ENCODE measurements at regions not wholly inside any gene's neighbourhood (a gene's known extent, or its start where the extent isn't known, plus 50 kb on each side); places are given as distances from the start of the nearest gene placed in this dataset.

DNA sequence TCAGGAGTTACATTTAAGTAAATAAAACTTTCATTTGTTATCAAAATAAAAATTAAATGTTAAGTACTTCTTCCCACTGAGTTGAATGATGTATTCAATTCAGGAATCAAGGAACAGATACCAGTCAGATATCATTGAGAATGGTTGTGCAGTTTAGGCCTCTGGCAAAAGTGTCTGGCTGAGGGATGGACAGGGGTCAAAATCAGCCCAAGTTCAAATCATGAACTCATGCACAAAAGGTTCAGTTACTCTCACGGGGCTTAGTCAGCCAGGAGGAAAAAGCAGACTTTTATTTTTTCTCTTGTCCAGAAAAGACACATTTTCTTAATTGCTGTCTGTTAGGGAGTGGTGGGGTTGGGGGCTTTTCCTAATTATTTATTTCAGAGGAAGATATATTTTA lies 166.3 kb downstream of the RASSF9 start:
- intact Hi-C loops (cut with DNase I; ENCODE audit: low total_unique reads): no loop called here
- 85 to 86% methylated on average over 1 of the region's 1 CpG for WGBS, 2 donors
- no peak overlapping the region for H3K4me3 ChIP-seq (ENCODE audit: low read depth, poor library complexity, severe bottlenecking)
- DNase-seq (ENCODE audit: low spot score in 2 of 2): no peak
- TF ChIP-seq, protein P1, sequence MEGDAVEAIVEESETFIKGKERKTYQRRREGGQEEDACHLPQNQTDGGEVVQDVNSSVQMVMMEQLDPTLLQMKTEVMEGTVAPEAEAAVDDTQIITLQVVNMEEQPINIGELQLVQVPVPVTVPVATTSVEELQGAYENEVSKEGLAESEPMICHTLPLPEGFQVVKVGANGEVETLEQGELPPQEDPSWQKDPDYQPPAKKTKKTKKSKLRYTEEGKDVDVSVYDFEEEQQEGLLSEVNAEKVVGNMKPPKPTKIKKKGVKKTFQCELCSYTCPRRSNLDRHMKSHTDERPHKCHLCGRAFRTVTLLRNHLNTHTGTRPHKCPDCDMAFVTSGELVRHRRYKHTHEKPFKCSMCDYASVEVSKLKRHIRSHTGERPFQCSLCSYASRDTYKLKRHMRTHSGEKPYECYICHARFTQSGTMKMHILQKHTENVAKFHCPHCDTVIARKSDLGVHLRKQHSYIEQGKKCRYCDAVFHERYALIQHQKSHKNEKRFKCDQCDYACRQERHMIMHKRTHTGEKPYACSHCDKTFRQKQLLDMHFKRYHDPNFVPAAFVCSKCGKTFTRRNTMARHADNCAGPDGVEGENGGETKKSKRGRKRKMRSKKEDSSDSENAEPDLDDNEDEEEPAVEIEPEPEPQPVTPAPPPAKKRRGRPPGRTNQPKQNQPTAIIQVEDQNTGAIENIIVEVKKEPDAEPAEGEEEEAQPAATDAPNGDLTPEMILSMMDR (IDR thresholded peaks at IDR 0.05): no peak
- TF ChIP-seq POLR2A (IDR thresholded peaks at IDR 0.05): no peak

GRCh38 chr12:85672436-85672835 lies 163.8 kb downstream of the RASSF9 start:
- H3K4me3 ChIP-seq (ENCODE audit: low read depth, poor library complexity, severe bottlenecking): no peak overlapping the region
- intact Hi-C loops (cut with DNase I; ENCODE audit: low total_unique reads): no loop called here
- DNase-seq (ENCODE audit: low spot score in 2 of 2): no peak
- TF ChIP-seq, protein P1 (IDR thresholded peaks at IDR 0.05): no peak
- no peak for TF ChIP-seq POLR2A (IDR thresholded peaks at IDR 0.05)

DNA sequence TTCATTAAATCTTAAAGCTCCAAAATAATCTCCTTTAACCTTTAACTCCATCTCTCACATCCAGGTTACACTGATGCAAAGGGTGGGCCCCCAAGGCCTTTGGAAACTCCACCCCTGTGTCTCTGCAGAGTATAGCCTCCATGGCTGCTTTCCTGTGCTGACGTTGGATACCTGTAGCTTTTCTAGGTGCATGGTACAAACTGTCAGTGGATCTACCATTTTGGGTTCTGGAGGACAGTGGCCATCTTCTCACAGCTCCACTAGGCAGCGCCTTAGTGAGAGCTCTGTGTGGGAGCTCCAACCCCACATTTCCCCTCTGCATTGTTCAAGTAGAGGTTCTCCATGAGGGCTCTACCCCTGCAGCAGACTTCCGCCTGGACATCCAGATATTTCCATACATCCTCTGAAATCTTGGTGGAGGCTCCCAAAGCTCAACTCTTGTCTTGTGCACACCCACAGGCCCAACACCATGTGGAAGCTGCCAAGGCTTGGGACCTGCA lies 162.2 kb downstream of the RASSF9 start:
- 96% methylated on average over 3 of the region's 3 CpGs for WGBS, 2 donors

GRCh38 chr12:85676816-85677749 lies 159.1 kb downstream of the RASSF9 start:
- WGBS, 2 donors: 78 to 80% methylated on average over 4 of the region's 4 CpGs
- intact Hi-C loops (cut with DNase I; ENCODE audit: low total_unique reads): no loop called here
- no peak overlapping the region for H3K4me3 ChIP-seq (ENCODE audit: low read depth, poor library complexity, severe bottlenecking)
- TF ChIP-seq POLR2A (IDR thresholded peaks at IDR 0.05): no peak
- TF ChIP-seq, protein P1 (IDR thresholded peaks at IDR 0.05): no peak
- no peak for DNase-seq (ENCODE audit: low spot score in 2 of 2)

More for the DNA sequence above, 162.2 kb downstream of the RASSF9 start:
- TF ChIP-seq, protein P1 (IDR thresholded peaks at IDR 0.05): no peak
- no peak for TF ChIP-seq POLR2A (IDR thresholded peaks at IDR 0.05)
- intact Hi-C loops (cut with DNase I; ENCODE audit: low total_unique reads): no loop called here
- no peak for DNase-seq (ENCODE audit: low spot score in 2 of 2)
- no peak overlapping the region for H3K4me3 ChIP-seq (ENCODE audit: low read depth, poor library complexity, severe bottlenecking)

- 84 to 93% methylated on average over 1 of the region's 1 CpG for WGBS, 2 donors
- TF ChIP-seq, protein P1 (IDR thresholded peaks at IDR 0.05): no peak
- no peak for TF ChIP-seq POLR2A (IDR thresholded peaks at IDR 0.05)
- intact Hi-C loops (cut with DNase I; ENCODE audit: low total_unique reads): no loop called here
- no peak overlapping the region for H3K4me3 ChIP-seq (ENCODE audit: low read depth, poor library complexity, severe bottlenecking)
- no peak for DNase-seq (ENCODE audit: low spot score in 2 of 2)
Measured at GRCh38 chr12:85679296-85679695, 156.9 kb downstream of the RASSF9 start.

Data from lower leg skin (tissue), 4 donors.